ENCODE measurements at regions not wholly inside any gene's neighbourhood (a gene's known extent, or its start where the extent isn't known, plus 50 kb on each side); places are given as distances from the start of the nearest gene placed in this dataset.

DNA sequence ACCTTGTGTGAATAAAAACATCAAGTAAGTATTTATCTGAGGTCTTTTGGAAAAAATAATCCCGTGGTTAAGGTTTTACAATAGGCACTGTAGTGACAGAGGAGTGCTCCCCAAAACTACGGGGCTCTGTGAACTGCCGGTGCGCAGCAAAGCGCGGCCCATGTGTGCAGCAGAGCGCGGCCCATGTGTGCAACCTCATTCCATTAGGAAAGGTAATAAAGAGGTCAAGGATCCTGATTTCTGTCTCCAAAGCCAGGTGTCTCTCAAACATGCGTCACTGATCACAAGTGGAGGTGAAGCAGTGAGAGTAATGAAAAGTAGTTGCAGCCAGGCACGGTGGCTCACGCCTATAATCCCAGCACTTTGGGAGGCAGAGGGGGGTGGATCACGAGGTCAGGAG lies 58.7 kb downstream of the MRPL57 start (continued):
- TF ChIP-seq, protein P1, sequence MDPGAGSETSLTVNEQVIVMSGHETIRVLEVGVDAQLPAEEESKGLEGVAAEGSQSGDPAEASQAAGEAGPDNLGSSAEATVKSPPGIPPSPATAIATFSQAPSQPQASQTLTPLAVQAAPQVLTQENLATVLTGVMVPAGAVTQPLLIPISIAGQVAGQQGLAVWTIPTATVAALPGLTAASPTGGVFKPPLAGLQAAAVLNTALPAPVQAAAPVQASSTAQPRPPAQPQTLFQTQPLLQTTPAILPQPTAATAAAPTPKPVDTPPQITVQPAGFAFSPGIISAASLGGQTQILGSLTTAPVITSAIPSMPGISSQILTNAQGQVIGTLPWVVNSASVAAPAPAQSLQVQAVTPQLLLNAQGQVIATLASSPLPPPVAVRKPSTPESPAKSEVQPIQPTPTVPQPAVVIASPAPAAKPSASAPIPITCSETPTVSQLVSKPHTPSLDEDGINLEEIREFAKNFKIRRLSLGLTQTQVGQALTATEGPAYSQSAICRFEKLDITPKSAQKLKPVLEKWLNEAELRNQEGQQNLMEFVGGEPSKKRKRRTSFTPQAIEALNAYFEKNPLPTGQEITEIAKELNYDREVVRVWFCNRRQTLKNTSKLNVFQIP (CRISPR knock-in tag; IDR thresholded peaks at IDR 0.05; ENCODE audit: borderline replicate concordance, low read depth) = no peak
- TF ChIP-seq CSDC2 (CRISPR knock-in tag; IDR thresholded peaks at IDR 0.05) = no peak
- TF ChIP-seq ISL1 (CRISPR knock-in tag; IDR thresholded peaks at IDR 0.05) = no peak

DNA sequence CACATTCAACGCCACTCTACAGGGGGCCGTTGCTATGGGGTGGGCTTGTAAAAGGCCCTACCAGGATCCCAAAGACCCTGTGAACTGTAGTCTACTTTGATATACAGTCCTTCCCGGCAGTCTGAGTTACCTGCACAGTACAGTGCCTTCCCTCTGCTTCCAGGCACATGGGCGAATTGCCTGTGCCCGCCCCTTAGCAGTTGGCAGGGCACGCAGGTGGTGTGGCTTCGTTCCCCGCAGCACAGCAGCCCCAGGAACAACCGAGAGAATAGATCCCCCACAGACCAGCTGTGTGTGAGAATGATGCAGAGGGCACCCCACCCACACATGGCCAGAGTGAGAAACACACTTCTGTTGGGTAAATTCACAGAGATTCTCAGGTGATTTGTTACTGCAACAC lies 60.6 kb downstream of the MRPL57 start:
- ATAC-seq = no peak
- TF ChIP-seq ESRRG (CRISPR knock-in tag; IDR thresholded peaks at IDR 0.05) (no peak), OSR1 (CRISPR knock-in tag; IDR thresholded peaks at IDR 0.05) (no peak), TCF4 (CRISPR knock-in tag; IDR thresholded peaks at IDR 0.05; ENCODE audit: borderline replicate concordance) (no peak), RARB (CRISPR knock-in tag; IDR thresholded peaks at IDR 0.05) (no peak), ZC3H10 (CRISPR knock-in tag; IDR thresholded peaks at IDR 0.05) (no peak), CSDC2 (CRISPR knock-in tag; IDR thresholded peaks at IDR 0.05) (no peak), PPARA (CRISPR knock-in tag; IDR thresholded peaks at IDR 0.05; ENCODE audit: borderline replicate concordance) (no peak), BACH2 (CRISPR knock-in tag; IDR thresholded peaks at IDR 0.05; ENCODE audit: borderline replicate concordance) (no peak), SNAI2 (CRISPR knock-in tag; IDR thresholded peaks at IDR 0.05) (no peak), ZNF8 (CRISPR knock-in tag; IDR thresholded peaks at IDR 0.05) (no peak), GLIS3 (CRISPR knock-in tag; IDR thresholded peaks at IDR 0.05) (no peak), ARNTL (CRISPR knock-in tag; IDR thresholded peaks at IDR 0.05; ENCODE audit: borderline replicate concordance, low read depth) (no peak), ISL1 (CRISPR knock-in tag; IDR thresholded peaks at IDR 0.05) (no peak), ZFP3 (CRISPR knock-in tag; IDR thresholded peaks at IDR 0.05) (no peak)
- TF ChIP-seq, protein P2, sequence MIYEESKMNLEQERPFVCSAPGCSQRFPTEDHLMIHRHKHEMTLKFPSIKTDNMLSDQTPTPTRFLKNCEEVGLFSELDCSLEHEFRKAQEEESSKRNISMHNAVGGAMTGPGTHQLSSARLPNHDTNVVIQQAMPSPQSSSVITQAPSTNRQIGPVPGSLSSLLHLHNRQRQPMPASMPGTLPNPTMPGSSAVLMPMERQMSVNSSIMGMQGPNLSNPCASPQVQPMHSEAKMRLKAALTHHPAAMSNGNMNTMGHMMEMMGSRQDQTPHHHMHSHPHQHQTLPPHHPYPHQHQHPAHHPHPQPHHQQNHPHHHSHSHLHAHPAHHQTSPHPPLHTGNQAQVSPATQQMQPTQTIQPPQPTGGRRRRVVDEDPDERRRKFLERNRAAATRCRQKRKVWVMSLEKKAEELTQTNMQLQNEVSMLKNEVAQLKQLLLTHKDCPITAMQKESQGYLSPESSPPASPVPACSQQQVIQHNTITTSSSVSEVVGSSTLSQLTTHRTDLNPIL (CRISPR knock-in tag; IDR thresholded peaks at IDR 0.05; ENCODE audit: low read depth) = no peak
- TF ChIP-seq, protein P3, sequence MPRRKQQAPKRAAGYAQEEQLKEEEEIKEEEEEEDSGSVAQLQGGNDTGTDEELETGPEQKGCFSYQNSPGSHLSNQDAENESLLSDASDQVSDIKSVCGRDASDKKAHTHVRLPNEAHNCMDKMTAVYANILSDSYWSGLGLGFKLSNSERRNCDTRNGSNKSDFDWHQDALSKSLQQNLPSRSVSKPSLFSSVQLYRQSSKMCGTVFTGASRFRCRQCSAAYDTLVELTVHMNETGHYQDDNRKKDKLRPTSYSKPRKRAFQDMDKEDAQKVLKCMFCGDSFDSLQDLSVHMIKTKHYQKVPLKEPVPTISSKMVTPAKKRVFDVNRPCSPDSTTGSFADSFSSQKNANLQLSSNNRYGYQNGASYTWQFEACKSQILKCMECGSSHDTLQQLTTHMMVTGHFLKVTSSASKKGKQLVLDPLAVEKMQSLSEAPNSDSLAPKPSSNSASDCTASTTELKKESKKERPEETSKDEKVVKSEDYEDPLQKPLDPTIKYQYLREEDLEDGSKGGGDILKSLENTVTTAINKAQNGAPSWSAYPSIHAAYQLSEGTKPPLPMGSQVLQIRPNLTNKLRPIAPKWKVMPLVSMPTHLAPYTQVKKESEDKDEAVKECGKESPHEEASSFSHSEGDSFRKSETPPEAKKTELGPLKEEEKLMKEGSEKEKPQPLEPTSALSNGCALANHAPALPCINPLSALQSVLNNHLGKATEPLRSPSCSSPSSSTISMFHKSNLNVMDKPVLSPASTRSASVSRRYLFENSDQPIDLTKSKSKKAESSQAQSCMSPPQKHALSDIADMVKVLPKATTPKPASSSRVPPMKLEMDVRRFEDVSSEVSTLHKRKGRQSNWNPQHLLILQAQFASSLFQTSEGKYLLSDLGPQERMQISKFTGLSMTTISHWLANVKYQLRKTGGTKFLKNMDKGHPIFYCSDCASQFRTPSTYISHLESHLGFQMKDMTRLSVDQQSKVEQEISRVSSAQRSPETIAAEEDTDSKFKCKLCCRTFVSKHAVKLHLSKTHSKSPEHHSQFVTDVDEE (CRISPR knock-in tag; IDR thresholded peaks at IDR 0.05) = no peak
- TF ChIP-seq, protein P4, sequence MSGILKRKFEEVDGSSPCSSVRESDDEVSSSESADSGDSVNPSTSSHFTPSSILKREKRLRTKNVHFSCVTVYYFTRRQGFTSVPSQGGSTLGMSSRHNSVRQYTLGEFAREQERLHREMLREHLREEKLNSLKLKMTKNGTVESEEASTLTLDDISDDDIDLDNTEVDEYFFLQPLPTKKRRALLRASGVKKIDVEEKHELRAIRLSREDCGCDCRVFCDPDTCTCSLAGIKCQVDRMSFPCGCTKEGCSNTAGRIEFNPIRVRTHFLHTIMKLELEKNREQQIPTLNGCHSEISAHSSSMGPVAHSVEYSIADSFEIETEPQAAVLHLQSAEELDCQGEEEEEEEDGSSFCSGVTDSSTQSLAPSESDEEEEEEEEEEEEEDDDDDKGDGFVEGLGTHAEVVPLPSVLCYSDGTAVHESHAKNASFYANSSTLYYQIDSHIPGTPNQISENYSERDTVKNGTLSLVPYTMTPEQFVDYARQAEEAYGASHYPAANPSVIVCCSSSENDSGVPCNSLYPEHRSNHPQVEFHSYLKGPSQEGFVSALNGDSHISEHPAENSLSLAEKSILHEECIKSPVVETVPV (CRISPR knock-in tag; IDR thresholded peaks at IDR 0.05) = no peak
- TF ChIP-seq, protein P1 (CRISPR knock-in tag; IDR thresholded peaks at IDR 0.05; ENCODE audit: borderline replicate concordance, low read depth) = no peak

DNA sequence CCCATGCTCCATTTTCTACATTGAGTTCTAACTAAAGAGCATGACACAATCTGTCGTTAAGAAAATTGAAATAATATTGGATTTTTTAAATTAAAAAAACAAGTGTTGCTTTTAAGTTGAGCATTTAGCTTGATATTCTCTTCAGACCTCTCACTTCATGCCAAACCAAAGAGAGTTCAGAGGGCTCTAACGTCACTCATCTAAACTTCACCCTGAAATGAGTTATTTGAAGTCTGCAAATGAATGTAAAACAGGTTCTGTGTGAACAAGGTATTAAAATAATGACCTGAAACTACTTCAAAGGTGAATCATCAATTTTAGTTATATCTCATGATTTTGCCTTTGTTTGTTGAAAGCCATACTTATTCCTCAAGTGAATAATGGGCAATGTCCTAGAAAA lies 61.8 kb downstream of the MRPL57 start:
- no peak for ATAC-seq
- TF ChIP-seq ZNF8 (CRISPR knock-in tag; IDR thresholded peaks at IDR 0.05) (no peak), PPARA (CRISPR knock-in tag; IDR thresholded peaks at IDR 0.05; ENCODE audit: borderline replicate concordance) (no peak), CSDC2 (CRISPR knock-in tag; IDR thresholded peaks at IDR 0.05) (no peak), ZFP3 (CRISPR knock-in tag; IDR thresholded peaks at IDR 0.05) (no peak), ZFP30 (CRISPR knock-in tag; IDR thresholded peaks at IDR 0.05) (no peak), SNAI2 (CRISPR knock-in tag; IDR thresholded peaks at IDR 0.05) (no peak), ZNF70 (CRISPR knock-in tag; IDR thresholded peaks at IDR 0.05) (no peak), TCF4 (CRISPR knock-in tag; IDR thresholded peaks at IDR 0.05; ENCODE audit: borderline replicate concordance) (no peak), GLIS3 (CRISPR knock-in tag; IDR thresholded peaks at IDR 0.05) (no peak)
- TF ChIP-seq, protein P1 (CRISPR knock-in tag; IDR thresholded peaks at IDR 0.05; ENCODE audit: borderline replicate concordance, low read depth) = no peak
- TF ChIP-seq, protein P4 (CRISPR knock-in tag; IDR thresholded peaks at IDR 0.05) = no peak
- TF ChIP-seq, protein P3 (CRISPR knock-in tag; IDR thresholded peaks at IDR 0.05) = no peak
